Neutrophil (primary cell): ENCODE measurements at regions not wholly inside any gene's neighbourhood (a gene's known extent, or its start where the extent isn't known, plus 50 kb on each side); places are given as distances from the start of the nearest gene placed in this dataset.

Experiments used
- H3K27ac ChIP-seq: fragments of 200-600 bp; sonication (generic); 2 replicates; pipeline ENCODE4 v1.5.1; 2016; ENCODE audit warnings: mild to moderate bottlenecking, moderate library complexity
- H3K27me3 ChIP-seq: fragments of 200-600 bp; sonication (generic); 2 replicates; pipeline ENCODE4 v1.6.0; 2016; ENCODE audit warnings: mild to moderate bottlenecking
- H3K36me3 ChIP-seq: fragments of 200-600 bp; sonication (generic); 2 replicates; pipeline ENCODE4 v1.5.1; 2017
- H3K4me1 ChIP-seq, 2 experiments: fragments of 200-600 bp in 1 of 2; sonication (generic) in 1 of 2; 1 replicate in 1 of 2; 2 replicates in 1 of 2; pipeline versions ENCODE4 v1.5.1 to v1.6.1; 2013 to 2016; ENCODE audit warnings: low read depth in 1 of 2, low read length in 1 of 2, mild to moderate bottlenecking in 1 of 2, moderate library complexity in 1 of 2; ENCODE audit not compliant: control insufficient read depth in 1 of 2, insufficient read depth in 1 of 2
- H3K4me3 ChIP-seq, 2 experiments: fragments of 200-600 bp in 1 of 2; sonication (generic) in 1 of 2; 1 replicate in 1 of 2; 2 replicates in 1 of 2; pipeline ENCODE4 v1.5.1; 2013 to 2016; ENCODE audit warnings: low read depth in 1 of 2, low read length in 1 of 2, mild to moderate bottlenecking in 1 of 2, moderate library complexity in 1 of 2
- H3K9me3 ChIP-seq: fragments of 200-600 bp; sonication (generic); 2 replicates; pipeline ENCODE4 v1.5.1; 2016
- CTCF ChIP-seq: fragments of 200-600 bp; sonication (generic); IDR thresholded peaks from 2 replicates; pipeline ENCODE4 v1.5.1; 2016; ENCODE audit warnings: antibody characterized with exemption

GRCh38 chr2:83874712-83875430 is 584.2 kb downstream of the SUCLG1 start:
- no peaks in the 10 kb centered on the region for H3K9me3 ChIP-seq
- no peak for TF ChIP-seq CTCF
- H3K36me3 ChIP-seq = no peaks in the 10 kb centered on the region
- no peak overlapping the region for H3K4me3 ChIP-seq
- H3K27me3 ChIP-seq = no peaks in the 10 kb centered on the region
- H3K4me1 ChIP-seq = no peaks in the 10 kb centered on the region
- no peak overlapping the region for H3K27ac ChIP-seq

GRCh38 chr2:83874066-83874465 is 585.0 kb downstream of the SUCLG1 start:
- Histone ChIP-seq H3K4me3 (no peak overlapping the region), H3K4me1 (no peaks in the 10 kb centered on the region), H3K27ac (no peak overlapping the region), H3K27me3 (no peaks in the 10 kb centered on the region), H3K36me3 (no peaks in the 10 kb centered on the region), H3K9me3 (no peaks in the 10 kb centered on the region)
- no peak for TF ChIP-seq CTCF

- H3K27ac ChIP-seq = no peak overlapping the region
- H3K9me3 ChIP-seq = no peaks in the 10 kb centered on the region
- no peaks in the 10 kb centered on the region for H3K27me3 ChIP-seq
- no peaks in the 10 kb centered on the region for H3K4me1 ChIP-seq
- H3K4me3 ChIP-seq = no peak overlapping the region
- H3K36me3 ChIP-seq = no peaks in the 10 kb centered on the region
- TF ChIP-seq CTCF = no peak
Observed at GRCh38 chr2:83873110-83873509, 586.0 kb downstream of the SUCLG1 start.

GRCh38 chr2:83866211-83866610 is 592.9 kb downstream of the SUCLG1 start:
- H3K27ac ChIP-seq = no peak overlapping the region
- no peaks in the 10 kb centered on the region for H3K36me3 ChIP-seq
- H3K9me3 ChIP-seq = no peaks in the 10 kb centered on the region
- no peaks in the 10 kb centered on the region for H3K4me1 ChIP-seq
- TF ChIP-seq CTCF = no peak
- H3K4me3 ChIP-seq = no peak overlapping the region
- H3K27me3 ChIP-seq = no peaks in the 10 kb centered on the region

GRCh38 chr2:83862600-83862999 is 596.5 kb downstream of the SUCLG1 start:
- Histone ChIP-seq H3K4me3 (no peak overlapping the region), H3K9me3 (no peaks in the 10 kb centered on the region), H3K27me3 (no peaks in the 10 kb centered on the region), H3K4me1 (no peaks in the 10 kb centered on the region), H3K27ac (no peak overlapping the region), H3K36me3 (no peaks in the 10 kb centered on the region)
- no peak for TF ChIP-seq CTCF

- H3K4me3 ChIP-seq = no peak overlapping the region
- H3K9me3 ChIP-seq = no peaks in the 10 kb centered on the region
- no peaks in the 10 kb centered on the region for H3K27me3 ChIP-seq
- no peak overlapping the region for H3K27ac ChIP-seq
- no peaks in the 10 kb centered on the region for H3K36me3 ChIP-seq
- H3K4me1 ChIP-seq = no peaks in the 10 kb centered on the region
- TF ChIP-seq CTCF = no peak
Observed at GRCh38 chr2:83860320-83860719, 598.8 kb downstream of the SUCLG1 start.
